Liver (tissue), 8 donors: ENCODE measurements at regions not wholly inside any gene's neighbourhood (a gene's known extent, or its start where the extent isn't known, plus 50 kb on each side); places are given as distances from the start of the nearest gene placed in this dataset.
"Not testable (repeated sequence)": the region's sequence is repeated elsewhere in the genome, so short reads cannot be mapped to it uniquely, and the experiment has no call there.

Source experiments
- DNase-seq: peaks from one replicate; pipeline ENCODE4 v3.0.0-alpha.2; 2017; ENCODE audit warnings: low spot score
- H3K27ac ChIP-seq, 2 donors: one replicate each; pipeline ENCODE4 v1.7.0; 2013; ENCODE audit warnings: inconsistent platforms in 2 of 2, low read length in 2 of 2, control low read depth in 1 of 2, low read depth in 1 of 2, mild to moderate bottlenecking in 1 of 2
- H3K27me3 ChIP-seq, 4 donors: one replicate each; pipeline versions ENCODE4 v1.6.1 to v1.7.0; 2013; ENCODE audit warnings: low read length in 3 of 4, inconsistent platforms in 1 of 4, mild to moderate bottlenecking in 1 of 4, moderate library complexity in 1 of 4; ENCODE audit not compliant: control insufficient read depth in 4 of 4, insufficient read depth in 4 of 4
- H3K36me3 ChIP-seq, 4 donors: one replicate each; pipeline versions ENCODE4 v1.6.1 to v1.7.0; 2013; ENCODE audit warnings: low read length in 3 of 4, mild to moderate bottlenecking in 3 of 4, low read depth in 1 of 4, moderate library complexity in 1 of 4; ENCODE audit not compliant: control insufficient read depth in 4 of 4, insufficient read depth in 3 of 4
- H3K4me1 ChIP-seq, 4 donors: one replicate each; pipeline versions ENCODE4 v1.6.1 to v1.7.0; 2013; ENCODE audit warnings: low read length in 3 of 4, mild to moderate bottlenecking in 3 of 4, moderate library complexity in 1 of 4; ENCODE audit not compliant: control insufficient read depth in 4 of 4, insufficient read depth in 4 of 4
- H3K4me3 ChIP-seq, 3 donors: one replicate each; pipeline versions ENCODE4 v1.6.1 to v1.7.0; 2013; ENCODE audit warnings: low read length in 3 of 3, control low read depth in 1 of 3, low read depth in 1 of 3, mild to moderate bottlenecking in 1 of 3
- H3K9ac ChIP-seq, 2 donors: one replicate each; pipeline ENCODE4 v1.7.0; 2013; ENCODE audit warnings: low read length in 2 of 2, mild to moderate bottlenecking in 2 of 2, moderate library complexity in 2 of 2, control low read depth in 1 of 2, low read depth in 1 of 2
- H3K9me3 ChIP-seq, 4 donors: one replicate each; pipeline versions ENCODE4 v1.6.1 to v1.7.0; 2013; ENCODE audit warnings: low read length in 3 of 4; ENCODE audit not compliant: control insufficient read depth in 4 of 4
- ATF3 ChIP-seq: IDR thresholded peaks from 2 replicates; pipeline ENCODE4 v1.6.1; 2016; ENCODE audit warnings: antibody characterized with exemption
- EGR1 ChIP-seq, 2 donors: IDR thresholded peaks; 2 replicates each; pipeline ENCODE4 v1.6.1; 2016 to 2018; ENCODE audit warnings: antibody characterized with exemption in 2 of 2, low read depth in 2 of 2
- FOXA1 ChIP-seq: IDR thresholded peaks from 2 replicates; pipeline ENCODE4 v1.6.1; 2016; ENCODE audit warnings: antibody characterized with exemption
- FOXA2 ChIP-seq: IDR thresholded peaks from 2 replicates; pipeline ENCODE4 v1.6.1; 2016; ENCODE audit warnings: antibody characterized with exemption
- GABPA ChIP-seq, 2 donors: IDR thresholded peaks in 1 of 2; conservative IDR thresholded peaks in 1 of 2; 2 replicates each; pipeline ENCODE4 v1.6.1; 2016; ENCODE audit warnings: antibody characterized with exemption in 2 of 2, mild to moderate bottlenecking in 1 of 2, moderate library complexity in 1 of 2
- HNF4A ChIP-seq, 2 donors: conservative IDR thresholded peaks; 2 replicates each; pipeline ENCODE4 v1.6.1; 2016; ENCODE audit warnings: antibody characterized with exemption in 2 of 2, mild to moderate bottlenecking in 2 of 2
- HNF4G ChIP-seq: IDR thresholded peaks from 2 replicates; pipeline ENCODE4 v1.6.1; 2016; ENCODE audit warnings: antibody characterized with exemption
- JUND ChIP-seq, 2 donors: IDR thresholded peaks; 2 replicates each; pipeline ENCODE4 v1.6.1; 2016; ENCODE audit warnings: antibody characterized with exemption in 2 of 2
- MAX ChIP-seq: IDR thresholded peaks from 2 replicates; pipeline ENCODE4 v1.6.1; 2016; ENCODE audit warnings: antibody characterized with exemption
- NR2F2 ChIP-seq: IDR thresholded peaks from 2 replicates; pipeline ENCODE4 v1.6.1; 2016; ENCODE audit warnings: antibody characterized with exemption
- RAD21 ChIP-seq, 2 donors: IDR thresholded peaks; 2 replicates each; pipeline ENCODE4 v1.6.1; 2016; ENCODE audit warnings: antibody characterized with exemption in 2 of 2, mild to moderate bottlenecking in 2 of 2
- REST ChIP-seq: IDR thresholded peaks from 2 replicates; pipeline ENCODE4 v1.6.1; 2016; ENCODE audit warnings: antibody characterized with exemption, mild to moderate bottlenecking
- RXRA ChIP-seq, 2 donors: IDR thresholded peaks; 2 replicates each; pipeline ENCODE4 v1.6.1; 2017 to 2018; ENCODE audit warnings: antibody characterized with exemption in 2 of 2, mild to moderate bottlenecking in 1 of 2
- SP1 ChIP-seq: IDR thresholded peaks from 2 replicates; pipeline ENCODE4 v1.6.1; 2018; ENCODE audit warnings: antibody characterized with exemption, mild to moderate bottlenecking
- TAF1 ChIP-seq: conservative IDR thresholded peaks from 2 replicates; pipeline ENCODE4 v1.6.1; 2016; ENCODE audit warnings: antibody characterized with exemption, mild to moderate bottlenecking
- YY1 ChIP-seq: IDR thresholded peaks from 2 replicates; pipeline ENCODE4 v1.6.1; 2016; ENCODE audit warnings: antibody characterized with exemption, mild to moderate bottlenecking
- ZBTB33 ChIP-seq: IDR thresholded peaks from 2 replicates; pipeline ENCODE4 v1.6.1; 2016; ENCODE audit warnings: antibody characterized with exemption
- WGBS: extraction: QIAGEN DNeasy Blood & Tissue Kit; methylation state at CpG from one replicate; pipeline ENCODE4 v1.1.7; 2013; 5-methylcytosine and 5-hydroxymethylcytosine counted together
- TF ChIP-seq, protein P1 (sequence below): fragments of 150-350 bp; IDR thresholded peaks from 2 replicates; pipeline ENCODE4 v1.5.1; 2017; ENCODE audit warnings: improper control_type of control experiment, low read depth, low read length; ENCODE audit not compliant: missing input control
- donor health status: healthy.
- donor health status: healthy.
- donor health status: healthy.
- donor health status: healthy.
- donor health status: healthy.

DNA sequence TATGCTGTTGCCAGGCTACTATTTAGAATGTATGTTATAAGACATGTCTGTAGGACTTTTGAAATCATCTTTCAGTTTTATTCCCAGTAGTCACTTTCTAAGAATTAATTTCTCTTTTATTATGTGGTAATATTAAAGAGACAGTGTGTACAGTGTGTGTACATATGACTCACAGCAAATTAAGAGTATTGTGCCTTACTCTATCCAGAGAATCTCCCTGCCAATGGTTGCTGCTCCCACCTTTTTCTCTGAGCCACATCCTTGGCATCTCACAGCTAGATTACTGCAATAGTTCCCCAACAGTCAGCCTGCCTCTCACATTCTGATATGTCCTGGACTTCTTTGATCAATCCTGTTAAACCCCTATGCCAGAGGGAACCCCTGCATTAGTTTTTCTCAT, 114.5 kb downstream of the ANXA5 start (continued):
- TF ChIP-seq REST (no peak), RXRA (IDR thresholded peaks at IDR 0.05) (no peak)
- TF ChIP-seq, protein P1, sequence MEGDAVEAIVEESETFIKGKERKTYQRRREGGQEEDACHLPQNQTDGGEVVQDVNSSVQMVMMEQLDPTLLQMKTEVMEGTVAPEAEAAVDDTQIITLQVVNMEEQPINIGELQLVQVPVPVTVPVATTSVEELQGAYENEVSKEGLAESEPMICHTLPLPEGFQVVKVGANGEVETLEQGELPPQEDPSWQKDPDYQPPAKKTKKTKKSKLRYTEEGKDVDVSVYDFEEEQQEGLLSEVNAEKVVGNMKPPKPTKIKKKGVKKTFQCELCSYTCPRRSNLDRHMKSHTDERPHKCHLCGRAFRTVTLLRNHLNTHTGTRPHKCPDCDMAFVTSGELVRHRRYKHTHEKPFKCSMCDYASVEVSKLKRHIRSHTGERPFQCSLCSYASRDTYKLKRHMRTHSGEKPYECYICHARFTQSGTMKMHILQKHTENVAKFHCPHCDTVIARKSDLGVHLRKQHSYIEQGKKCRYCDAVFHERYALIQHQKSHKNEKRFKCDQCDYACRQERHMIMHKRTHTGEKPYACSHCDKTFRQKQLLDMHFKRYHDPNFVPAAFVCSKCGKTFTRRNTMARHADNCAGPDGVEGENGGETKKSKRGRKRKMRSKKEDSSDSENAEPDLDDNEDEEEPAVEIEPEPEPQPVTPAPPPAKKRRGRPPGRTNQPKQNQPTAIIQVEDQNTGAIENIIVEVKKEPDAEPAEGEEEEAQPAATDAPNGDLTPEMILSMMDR: no peak

DNA sequence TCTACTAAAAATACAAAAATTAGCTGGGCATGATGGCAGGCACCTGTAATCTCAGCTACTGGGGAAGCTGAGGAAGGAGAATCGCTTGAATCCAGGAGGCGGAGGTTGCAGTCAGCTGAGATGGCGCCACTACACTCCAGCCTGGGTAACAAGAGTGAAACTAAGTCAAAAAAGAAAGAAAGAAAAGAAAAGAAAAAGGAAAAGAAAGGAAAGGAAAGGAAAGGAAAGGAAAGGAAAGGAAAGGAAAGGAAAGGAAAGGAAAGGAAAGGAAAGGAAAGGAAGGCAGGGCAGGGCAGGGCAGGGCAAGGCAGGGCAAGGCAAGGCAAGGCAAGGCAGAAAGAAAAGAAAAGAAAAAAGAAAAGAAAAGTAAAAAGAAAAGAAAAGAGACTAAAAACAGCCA, 121.4 kb downstream of the ANXA5 start:
- H3K27ac ChIP-seq, H3K9ac ChIP-seq, H3K36me3 ChIP-seq, DNase-seq, H3K27me3 ChIP-seq, H3K4me3 ChIP-seq, H3K9me3 ChIP-seq, H3K4me1 ChIP-seq: not testable (repeated sequence)
- 83% methylated on average over 3 of the region's 3 CpGs for WGBS

GRCh38 chr4:121574618-121575017, 122.2 kb downstream of the ANXA5 start:
- H3K36me3 ChIP-seq: no peaks in the 10 kb centered on the region
- no peak overlapping the region for H3K27ac ChIP-seq
- no peak for DNase-seq
- no peaks in the 10 kb centered on the region for H3K9me3 ChIP-seq
- H3K4me3 ChIP-seq: no peak overlapping the region
- H3K4me1 ChIP-seq: no peaks in the 10 kb centered on the region
- TF ChIP-seq REST (no peak), ZBTB33 (no peak), TAF1 (no peak), YY1 (no peak), ATF3 (no peak), JUND (IDR thresholded peaks at IDR 0.05) (no peak), SP1 (no peak), RXRA (IDR thresholded peaks at IDR 0.05) (no peak), HNF4A (conservative IDR thresholded peaks at IDR 0.05) (no peak), FOXA2 (no peak), EGR1 (IDR thresholded peaks at IDR 0.05; ENCODE audit: low read depth in 2 of 2) (no peak), FOXA1 (no peak), GABPA (IDR thresholded peaks at IDR 0.05 in 1 of 2, conservative IDR thresholded peaks at IDR 0.05 in 1 of 2) (no peak), NR2F2 (no peak), RAD21 (IDR thresholded peaks at IDR 0.05) (no peak), MAX (no peak), HNF4G (no peak)
- TF ChIP-seq, protein P1: no peak
- H3K27me3 ChIP-seq: peaks cover 0 to 3% (median 0%) of the 10 kb centered on the region in 4 donors
- no peak overlapping the region for H3K9ac ChIP-seq
